SK-N-SH (cell line): ENCODE measurements at regions not wholly inside any gene's neighbourhood (a gene's known extent, or its start where the extent isn't known, plus 50 kb on each side); places are given as distances from the start of the nearest gene placed in this dataset.

Source experiments
- CTCF ChIP-seq: fragments of 200-600 bp; sonication (generic); IDR thresholded peaks from 2 replicates; pipeline ENCODE4 v1.6.1; 2017; ENCODE audit warnings: antibody characterized with exemption, mild to moderate bottlenecking, moderate library complexity
- EP300 ChIP-seq, 2 experiments: IDR thresholded peaks; 2 replicates each; pipeline versions ENCODE4 v1.4.0 to v1.6.1; 2012; ENCODE audit warnings: borderline replicate concordance in 1 of 2, low read depth in 1 of 2, low read length in 1 of 2
- EZH2phosphoT487 ChIP-seq: fragments of 200-600 bp; sonication (generic); IDR thresholded peaks from 2 replicates; pipeline ENCODE4 v1.6.1; 2017; ENCODE audit warnings: low read depth, mixed run types, mild to moderate bottlenecking, antibody characterized with exemption, moderate library complexity, borderline replicate concordance
- GABPA ChIP-seq: IDR thresholded peaks from 2 replicates; pipeline ENCODE4 v1.4.0; 2012; ENCODE audit warnings: low read depth, mild to moderate bottlenecking
- GATA2 ChIP-seq: sonication (generic); formaldehyde crosslinking; IDR thresholded peaks from 2 replicates; pipeline ENCODE4 v1.5.0; 2020; ENCODE audit warnings: mild to moderate bottlenecking, missing genetic modification reagents
- MXI1 ChIP-seq: IDR thresholded peaks from 2 replicates; pipeline ENCODE4 v1.6.1; 2012; ENCODE audit warnings: mild to moderate bottlenecking, low read depth, low read length, improper control_type of control experiment
- POLR2AphosphoS5 ChIP-seq: IDR thresholded peaks from 2 replicates; pipeline ENCODE4 v1.6.1; 2012; ENCODE audit warnings: low read depth, low read length
- SIN3A ChIP-seq: IDR thresholded peaks from 2 replicates; pipeline ENCODE4 v1.6.1; 2012; ENCODE audit warnings: low read depth, mild to moderate bottlenecking, low read length, moderate library complexity, borderline replicate concordance
- TAF1 ChIP-seq: IDR thresholded peaks from 2 replicates; pipeline ENCODE4 v1.6.1; 2012; ENCODE audit warnings: low read depth, mild to moderate bottlenecking, low read length, moderate library complexity, borderline replicate concordance
- YY1 ChIP-seq: IDR thresholded peaks from 2 replicates; pipeline ENCODE4 v1.4.0; 2012; ENCODE audit warnings: low read depth, mild to moderate bottlenecking

- TF ChIP-seq CTCF (no peak), EP300 (IDR thresholded peaks at IDR 0.05; ENCODE audit: borderline replicate concordance in 1 of 2, low read depth in 1 of 2, low read length in 1 of 2) (no peak), GATA2 (CRISPR knock-in tag) (no peak), YY1 (no peak), MXI1 (no peak), SIN3A (no peak), POLR2AphosphoS5 (no peak), GABPA (no peak), EZH2phosphoT487 (no peak), TAF1 (no peak)
Measured at GRCh38 chr4:64799751-64800150, 390.5 kb upstream of the TECRL start.
